ENCODE measurements at regions not wholly inside any gene's neighbourhood (a gene's known extent, or its start where the extent isn't known, plus 50 kb on each side); places are given as distances from the start of the nearest gene placed in this dataset.

- Histone ChIP-seq H3K4me3 (no peak overlapping the region), H3K27ac (no peak overlapping the region), H3K9me3 (ENCODE audit: low read depth) (no peaks in the 10 kb centered on the region), H3K27me3 (no peaks in the 10 kb centered on the region), H3K4me1 (ENCODE audit: low read depth) (no peaks in the 10 kb centered on the region), H3K36me3 (no peaks in the 10 kb centered on the region)
- no peak for TF ChIP-seq CTCF (IDR thresholded peaks at IDR 0.05; ENCODE audit: low read depth, low read length)
- DNase-seq (ENCODE audit: low read depth in 1 of 2, low spot score in 1 of 2), result no peak
Observed at GRCh38 chr14:76678244-76678800, 82.9 kb upstream of the VASH1 start.

GRCh38 chr14:76682367-76682766 lies 78.9 kb upstream of the VASH1 start:
- Histone ChIP-seq H3K4me1 (ENCODE audit: low read depth) (no peaks in the 10 kb centered on the region), H3K4me3 (no peak overlapping the region), H3K27ac (no peak overlapping the region), H3K27me3 (no peaks in the 10 kb centered on the region), H3K9me3 (ENCODE audit: low read depth) (no peaks in the 10 kb centered on the region), H3K36me3 (no peaks in the 10 kb centered on the region)
- TF ChIP-seq CTCF (IDR thresholded peaks at IDR 0.05; ENCODE audit: low read depth, low read length), result no peak
- no peak for DNase-seq (ENCODE audit: low read depth in 1 of 2, low spot score in 1 of 2)

- DNase-seq (ENCODE audit: low read depth in 1 of 2, low spot score in 1 of 2), result no peak
- Histone ChIP-seq H3K4me3 (no peak overlapping the region), H3K9me3 (ENCODE audit: low read depth) (no peaks in the 10 kb centered on the region), H3K36me3 (no peaks in the 10 kb centered on the region), H3K27me3 (no peaks in the 10 kb centered on the region), H3K4me1 (ENCODE audit: low read depth) (no peaks in the 10 kb centered on the region), H3K27ac (no peak overlapping the region)
- TF ChIP-seq CTCF (IDR thresholded peaks at IDR 0.05; ENCODE audit: low read depth, low read length), result no peak
Observed at GRCh38 chr14:76686646-76687045, 74.6 kb upstream of the VASH1 start.

- H3K4me1 ChIP-seq (ENCODE audit: low read depth), result no peaks in the 10 kb centered on the region
- H3K4me3 ChIP-seq, result no peak overlapping the region
- H3K9me3 ChIP-seq (ENCODE audit: low read depth), result no peaks in the 10 kb centered on the region
- H3K36me3 ChIP-seq, result no peaks in the 10 kb centered on the region
- H3K27ac ChIP-seq, result no peak overlapping the region
- no peak for DNase-seq (ENCODE audit: low read depth in 1 of 2, low spot score in 1 of 2)
- TF ChIP-seq CTCF (IDR thresholded peaks at IDR 0.05; ENCODE audit: low read depth, low read length), result no peak
- no peaks in the 10 kb centered on the region for H3K27me3 ChIP-seq
Observed at GRCh38 chr14:76687611-76688382, 73.5 kb upstream of the VASH1 start.

GRCh38 chr14:76688383-76688671 lies 72.9 kb upstream of the VASH1 start:
- H3K36me3 ChIP-seq, result no peaks in the 10 kb centered on the region
- H3K4me3 ChIP-seq, result no peak overlapping the region
- H3K27ac ChIP-seq, result no peak overlapping the region
- H3K9me3 ChIP-seq (ENCODE audit: low read depth), result no peaks in the 10 kb centered on the region
- TF ChIP-seq CTCF (IDR thresholded peaks at IDR 0.05; ENCODE audit: low read depth, low read length), result no peak
- no peaks in the 10 kb centered on the region for H3K27me3 ChIP-seq
- no peaks in the 10 kb centered on the region for H3K4me1 ChIP-seq (ENCODE audit: low read depth)
- no peak for DNase-seq (ENCODE audit: low read depth in 1 of 2, low spot score in 1 of 2)

All from cardiac muscle cell (in vitro differentiated cells and primary cell).